SU-DHL-6 (cell line): ENCODE measurements at regions not wholly inside any gene's neighbourhood (a gene's known extent, or its start where the extent isn't known, plus 50 kb on each side); places are given as distances from the start of the nearest gene placed in this dataset.

Experiments used
- EZH2phosphoT487 ChIP-seq: fragments of 200-600 bp; sonication (generic), shearing (Covaris generic); conservative IDR thresholded peaks from 2 replicates; pipeline ENCODE4 v1.6.1; 2018; ENCODE audit warnings: mild to moderate bottlenecking, antibody characterized with exemption, low read length, moderate library complexity, mixed read lengths
- TF ChIP-seq, protein P1 (sequence below): fragments of 200-600 bp; sonication (generic); IDR thresholded peaks from one replicate; pipeline ENCODE4 v1.5.1; 2017; ENCODE audit warnings: antibody characterized with exemption, mild to moderate bottlenecking, low read length, moderate library complexity; ENCODE audit not compliant: insufficient read depth, poor library complexity, severe bottlenecking

GRCh38 chr19:30897553-30897952 lies 451.7 kb downstream of the TSHZ3 start:
- TF ChIP-seq, protein P1, sequence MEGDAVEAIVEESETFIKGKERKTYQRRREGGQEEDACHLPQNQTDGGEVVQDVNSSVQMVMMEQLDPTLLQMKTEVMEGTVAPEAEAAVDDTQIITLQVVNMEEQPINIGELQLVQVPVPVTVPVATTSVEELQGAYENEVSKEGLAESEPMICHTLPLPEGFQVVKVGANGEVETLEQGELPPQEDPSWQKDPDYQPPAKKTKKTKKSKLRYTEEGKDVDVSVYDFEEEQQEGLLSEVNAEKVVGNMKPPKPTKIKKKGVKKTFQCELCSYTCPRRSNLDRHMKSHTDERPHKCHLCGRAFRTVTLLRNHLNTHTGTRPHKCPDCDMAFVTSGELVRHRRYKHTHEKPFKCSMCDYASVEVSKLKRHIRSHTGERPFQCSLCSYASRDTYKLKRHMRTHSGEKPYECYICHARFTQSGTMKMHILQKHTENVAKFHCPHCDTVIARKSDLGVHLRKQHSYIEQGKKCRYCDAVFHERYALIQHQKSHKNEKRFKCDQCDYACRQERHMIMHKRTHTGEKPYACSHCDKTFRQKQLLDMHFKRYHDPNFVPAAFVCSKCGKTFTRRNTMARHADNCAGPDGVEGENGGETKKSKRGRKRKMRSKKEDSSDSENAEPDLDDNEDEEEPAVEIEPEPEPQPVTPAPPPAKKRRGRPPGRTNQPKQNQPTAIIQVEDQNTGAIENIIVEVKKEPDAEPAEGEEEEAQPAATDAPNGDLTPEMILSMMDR, result no peak
- no peak for TF ChIP-seq EZH2phosphoT487
